ENCODE measurements at regions not wholly inside any gene's neighbourhood (a gene's known extent, or its start where the extent isn't known, plus 50 kb on each side); places are given as distances from the start of the nearest gene placed in this dataset.
"Not testable (repeated sequence)": the region's sequence is repeated elsewhere in the genome, so short reads cannot be mapped to it uniquely, and the experiment has no call there.

DNA sequence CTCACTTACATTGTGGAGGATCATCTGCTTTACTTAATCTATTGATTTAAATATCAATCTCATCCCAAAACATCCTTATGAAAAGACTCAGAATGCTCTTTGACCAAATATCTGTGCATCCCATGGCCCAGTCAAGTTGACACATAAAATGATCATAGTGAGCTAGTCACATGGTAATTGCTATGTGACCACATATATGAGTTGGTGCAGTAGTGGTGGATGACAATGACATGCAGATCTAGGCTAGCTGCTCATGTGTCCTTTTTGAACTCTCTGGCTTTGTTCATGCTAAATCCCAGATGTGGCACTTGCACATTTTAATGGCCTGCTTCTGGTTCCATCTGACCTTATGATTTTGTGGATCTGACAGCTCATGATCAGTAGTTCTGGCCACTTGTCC, 156.2 kb downstream of the NFKBIZ start:
- H3K18ac ChIP-seq (ENCODE audit: low read depth in 1 of 2, low read length in 2 of 2): no peak overlapping the region
- no peak overlapping the region for H3K9ac ChIP-seq (ENCODE audit: low read length)
- H2BK5ac ChIP-seq (ENCODE audit: low read depth, low read length, poor library complexity, severe bottlenecking): no peak overlapping the region
- peaks cover 1% of the 10 kb centered on the region for H3K4me1 ChIP-seq (ENCODE audit: control insufficient read depth, insufficient read depth, low read depth, low read length)
- H2BK120ac ChIP-seq (ENCODE audit: low read depth, low read length): no peak overlapping the region
- H2AFZ ChIP-seq (ENCODE audit: low read depth, low read length): no peak overlapping the region
- H2AK5ac ChIP-seq (ENCODE audit: low read length, severe bottlenecking): no peak overlapping the region
- no peak overlapping the region for H2BK15ac ChIP-seq (ENCODE audit: low read depth, poor library complexity, severe bottlenecking)
- no peak overlapping the region for H3K23ac ChIP-seq (ENCODE audit: low read length in 2 of 2)
- H3K14ac ChIP-seq (ENCODE audit: low read length in 2 of 2): no peak overlapping the region
- no peak for DNase-seq
- no peak overlapping the region for H4K8ac ChIP-seq (ENCODE audit: low read length)
- H3K36me3 ChIP-seq (ENCODE audit: control insufficient read depth in 1 of 2, insufficient read depth in 2 of 2, low read depth in 1 of 2, low read length in 2 of 2): no peaks in the 10 kb centered on the region
- H3K4me3 ChIP-seq (ENCODE audit: insufficient read depth in 1 of 2, low read depth in 1 of 2, low read length in 2 of 2): no peak overlapping the region
- H2BK12ac ChIP-seq (ENCODE audit: low read length in 2 of 2): no peak overlapping the region
- H3K79me1 ChIP-seq (replicated peaks; ENCODE audit: low read length, poor library complexity, severe bottlenecking): no peaks in the 10 kb centered on the region
- H3K27ac ChIP-seq (ENCODE audit: low read length, poor library complexity, severe bottlenecking): no peak overlapping the region
- H3K27me3 ChIP-seq (ENCODE audit: control insufficient read depth in 1 of 2, insufficient read depth in 1 of 2, low read length in 2 of 2): no peaks in the 10 kb centered on the region
- H3K9me3 ChIP-seq (ENCODE audit: control insufficient read depth, low read length): no peaks in the 10 kb centered on the region
- H3K4ac ChIP-seq (ENCODE audit: low read depth in 1 of 2, low read length in 2 of 2): peak overlapping the region in 1 of 2 experiments; percentile 75
- H3K4me2 ChIP-seq (ENCODE audit: low read length, poor library complexity, severe bottlenecking): no peak overlapping the region
- no peak overlapping the region for H4K91ac ChIP-seq (ENCODE audit: low read length)

DNA sequence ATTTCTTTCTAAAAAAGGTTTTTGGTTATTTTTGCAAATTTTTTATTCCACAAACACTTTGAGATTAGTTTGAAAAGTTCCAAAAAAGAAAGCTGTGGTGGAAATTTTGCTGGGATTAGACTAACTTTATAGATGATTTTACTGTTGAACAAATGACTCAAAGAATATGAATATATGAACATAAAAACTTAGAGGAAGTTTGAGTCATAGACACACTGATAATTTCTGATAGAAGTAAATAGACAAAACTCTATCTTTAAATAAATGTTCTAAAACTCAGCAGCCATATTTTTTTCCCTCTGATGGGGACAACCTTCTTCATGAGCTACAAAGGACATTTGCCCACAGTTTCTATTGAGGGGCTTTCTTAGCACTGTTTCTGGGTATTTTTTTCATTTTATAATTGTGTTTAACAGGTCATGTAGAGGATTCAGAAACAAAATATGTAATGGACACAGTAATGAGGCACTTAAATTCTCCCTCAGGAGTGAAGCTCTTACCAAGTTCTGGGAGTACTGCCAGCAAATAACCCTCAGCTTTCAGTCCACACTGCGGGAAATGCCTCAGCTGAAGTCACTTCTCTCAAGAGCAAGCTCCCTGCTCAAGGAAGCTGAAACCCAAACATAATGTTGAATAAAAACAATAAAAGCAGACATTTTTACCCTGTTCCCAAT, 157.6 kb downstream of the NFKBIZ start:
- Histone ChIP-seq H4K8ac (ENCODE audit: low read length) (no peak overlapping the region), H2BK120ac (ENCODE audit: low read depth, low read length) (no peak overlapping the region), H4K91ac (ENCODE audit: low read length) (no peak overlapping the region), H3K4ac (ENCODE audit: low read depth in 1 of 2, low read length in 2 of 2) (no peak overlapping the region), H3K79me1 (replicated peaks; ENCODE audit: low read length, poor library complexity, severe bottlenecking) (no peaks in the 10 kb centered on the region), H2AK5ac (ENCODE audit: low read length, severe bottlenecking) (no peak overlapping the region), H3K9me3 (ENCODE audit: control insufficient read depth, low read length) (no peaks in the 10 kb centered on the region), H3K27me3 (ENCODE audit: control insufficient read depth in 1 of 2, insufficient read depth in 1 of 2, low read length in 2 of 2) (no peaks in the 10 kb centered on the region), H3K4me3 (ENCODE audit: insufficient read depth in 1 of 2, low read depth in 1 of 2, low read length in 2 of 2) (no peak overlapping the region), H3K4me2 (ENCODE audit: low read length, poor library complexity, severe bottlenecking) (no peak overlapping the region), H3K14ac (ENCODE audit: low read length in 2 of 2) (no peak overlapping the region), H2BK15ac (ENCODE audit: low read depth, poor library complexity, severe bottlenecking) (no peak overlapping the region), H3K23ac (ENCODE audit: low read length in 2 of 2) (no peak overlapping the region), H3K27ac (ENCODE audit: low read length, poor library complexity, severe bottlenecking) (peak overlapping the region; percentile 90), H3K36me3 (ENCODE audit: control insufficient read depth in 1 of 2, insufficient read depth in 2 of 2, low read depth in 1 of 2, low read length in 2 of 2) (no peaks in the 10 kb centered on the region), H3K18ac (ENCODE audit: low read depth in 1 of 2, low read length in 2 of 2) (no peak overlapping the region), H2BK12ac (ENCODE audit: low read length in 2 of 2) (no peak overlapping the region), H3K9ac (ENCODE audit: low read length) (peak overlapping the region; percentile 76), H2BK5ac (ENCODE audit: low read depth, low read length, poor library complexity, severe bottlenecking) (no peak overlapping the region), H2AFZ (ENCODE audit: low read depth, low read length) (no peak overlapping the region), H3K4me1 (ENCODE audit: control insufficient read depth, insufficient read depth, low read depth, low read length) (no peaks in the 10 kb centered on the region)
- peak; percentile 85 for DNase-seq
- 17% methylated on average over 1 of the region's 1 CpG for WGBS

- not testable (repeated sequence) for H2BK120ac ChIP-seq (ENCODE audit: low read depth, low read length); H3K18ac ChIP-seq (ENCODE audit: low read depth in 1 of 2, low read length in 2 of 2); H2BK5ac ChIP-seq (ENCODE audit: low read depth, low read length, poor library complexity, severe bottlenecking); H3K27ac ChIP-seq (ENCODE audit: low read length, poor library complexity, severe bottlenecking); H4K91ac ChIP-seq (ENCODE audit: low read length); H2BK15ac ChIP-seq (ENCODE audit: low read depth, poor library complexity, severe bottlenecking); H3K9ac ChIP-seq (ENCODE audit: low read length); H3K36me3 ChIP-seq (ENCODE audit: control insufficient read depth in 1 of 2, insufficient read depth in 2 of 2, low read depth in 1 of 2, low read length in 2 of 2); DNase-seq; H2BK12ac ChIP-seq (ENCODE audit: low read length in 2 of 2); H3K4me2 ChIP-seq (ENCODE audit: low read length, poor library complexity, severe bottlenecking); H3K27me3 ChIP-seq (ENCODE audit: control insufficient read depth in 1 of 2, insufficient read depth in 1 of 2, low read length in 2 of 2); H2AK5ac ChIP-seq (ENCODE audit: low read length, severe bottlenecking); H2AFZ ChIP-seq (ENCODE audit: low read depth, low read length); H3K23ac ChIP-seq (ENCODE audit: low read length in 2 of 2); H3K4me3 ChIP-seq (ENCODE audit: insufficient read depth in 1 of 2, low read depth in 1 of 2, low read length in 2 of 2); H4K8ac ChIP-seq (ENCODE audit: low read length); H3K4ac ChIP-seq (ENCODE audit: low read depth in 1 of 2, low read length in 2 of 2); H3K79me1 ChIP-seq (replicated peaks; ENCODE audit: low read length, poor library complexity, severe bottlenecking); H3K9me3 ChIP-seq (ENCODE audit: control insufficient read depth, low read length); H3K14ac ChIP-seq (ENCODE audit: low read length in 2 of 2); H3K4me1 ChIP-seq (ENCODE audit: control insufficient read depth, insufficient read depth, low read depth, low read length)
- 96% methylated on average over 11 of the region's 11 CpGs for WGBS
These were observed 159.1 kb downstream of the NFKBIZ start for GRCh38 chr3:102008436-102008835.

DNA sequence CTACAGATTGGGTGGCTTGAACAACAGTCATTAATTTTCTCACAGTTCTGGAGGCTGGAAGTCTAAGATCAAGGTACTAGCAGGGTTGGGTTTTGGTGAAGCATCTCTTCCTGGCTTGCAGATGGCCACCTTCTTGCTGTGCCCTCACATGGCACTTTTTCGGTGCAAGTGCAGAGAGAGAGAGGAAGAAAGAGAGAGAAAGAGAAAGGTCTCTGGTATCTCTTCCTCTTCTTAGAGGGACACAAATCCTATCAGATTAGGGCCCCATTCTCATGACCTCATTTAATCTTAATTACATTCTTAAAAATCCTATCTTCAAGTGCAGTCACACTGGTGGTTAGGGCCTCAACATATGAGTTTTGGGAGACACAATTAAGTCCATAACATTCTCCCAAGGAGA, 167.1 kb downstream of the NFKBIZ start:
- Histone ChIP-seq H3K14ac (ENCODE audit: low read length in 2 of 2) (no peak overlapping the region), H3K27me3 (ENCODE audit: control insufficient read depth in 1 of 2, insufficient read depth in 1 of 2, low read length in 2 of 2) (no peaks in the 10 kb centered on the region), H4K8ac (ENCODE audit: low read length) (no peak overlapping the region), H4K91ac (ENCODE audit: low read length) (no peak overlapping the region), H3K27ac (ENCODE audit: low read length, poor library complexity, severe bottlenecking) (no peak overlapping the region), H3K9ac (ENCODE audit: low read length) (no peak overlapping the region), H3K4me2 (ENCODE audit: low read length, poor library complexity, severe bottlenecking) (no peak overlapping the region), H3K9me3 (ENCODE audit: control insufficient read depth, low read length) (no peaks in the 10 kb centered on the region), H2BK120ac (ENCODE audit: low read depth, low read length) (no peak overlapping the region), H3K23ac (ENCODE audit: low read length in 2 of 2) (no peak overlapping the region), H3K79me1 (replicated peaks; ENCODE audit: low read length, poor library complexity, severe bottlenecking) (no peaks in the 10 kb centered on the region), H3K4me1 (ENCODE audit: control insufficient read depth, insufficient read depth, low read depth, low read length) (no peaks in the 10 kb centered on the region), H3K18ac (ENCODE audit: low read depth in 1 of 2, low read length in 2 of 2) (no peak overlapping the region), H2AFZ (ENCODE audit: low read depth, low read length) (no peak overlapping the region), H3K4ac (ENCODE audit: low read depth in 1 of 2, low read length in 2 of 2) (no peak overlapping the region), H2BK15ac (ENCODE audit: low read depth, poor library complexity, severe bottlenecking) (no peak overlapping the region), H2BK12ac (ENCODE audit: low read length in 2 of 2) (no peak overlapping the region), H2BK5ac (ENCODE audit: low read depth, low read length, poor library complexity, severe bottlenecking) (no peak overlapping the region), H3K4me3 (ENCODE audit: insufficient read depth in 1 of 2, low read depth in 1 of 2, low read length in 2 of 2) (no peak overlapping the region), H3K36me3 (ENCODE audit: control insufficient read depth in 1 of 2, insufficient read depth in 2 of 2, low read depth in 1 of 2, low read length in 2 of 2) (no peaks in the 10 kb centered on the region), H2AK5ac (ENCODE audit: low read length, severe bottlenecking) (no peak overlapping the region)
- no peak for DNase-seq
- no CpG with 5 or more reads among the region's 1 CpG for WGBS

Measured in mesenchymal stem cell (in vitro differentiated cells and primary cell).